GM23248 (cell line): ENCODE measurements at regions not wholly inside any gene's neighbourhood (a gene's known extent, or its start where the extent isn't known, plus 50 kb on each side); places are given as distances from the start of the nearest gene placed in this dataset.

Experiments
- EZH2 ChIP-seq: fragments of 200-600 bp; sonication (generic); IDR thresholded peaks from 2 replicates; pipeline ENCODE4 v1.6.1; 2018; ENCODE audit warnings: antibody characterized with exemption, mild to moderate bottlenecking; ENCODE audit not compliant: insufficient read depth, poor library complexity, severe bottlenecking
- EZH2phosphoT487 ChIP-seq: fragments of 200-600 bp; sonication (generic); IDR thresholded peaks from 2 replicates; pipeline ENCODE4 v1.6.1; 2018; ENCODE audit warnings: antibody characterized with exemption, moderate library complexity, mild to moderate bottlenecking, low read depth; ENCODE audit not compliant: insufficient read depth

DNA sequence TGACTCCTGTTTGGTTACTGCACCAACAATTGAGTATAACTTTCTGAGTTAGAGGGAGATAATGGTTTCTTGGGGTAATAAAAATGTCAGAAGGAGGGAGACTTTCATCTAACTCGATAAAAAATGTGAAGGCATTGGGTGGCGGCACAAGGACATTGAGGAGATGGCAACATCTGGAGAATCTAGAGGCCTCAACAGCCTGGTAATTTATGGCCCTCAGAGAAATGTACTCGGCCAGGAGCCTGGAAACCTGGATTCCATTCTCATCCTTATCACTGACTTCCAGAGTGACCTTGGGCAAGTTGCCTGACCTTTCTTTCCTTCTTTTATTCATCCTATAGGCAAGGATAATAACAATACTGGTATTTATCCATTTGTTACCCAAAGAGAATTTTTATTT, 173.5 kb upstream of the MEX3C start:
- no peak for TF ChIP-seq EZH2phosphoT487
- TF ChIP-seq EZH2, result no peak
